Heart left ventricle (tissue), 13 donors: ENCODE measurements at regions not wholly inside any gene's neighbourhood (a gene's known extent, or its start where the extent isn't known, plus 50 kb on each side); places are given as distances from the start of the nearest gene placed in this dataset.

Experiments used
- CTCF ChIP-seq, 12 donors: fragments of 200-600 bp; sonication (generic) in 4 of 12; IDR thresholded peaks; one replicate each; pipeline versions ENCODE4 v1.5.0 to v1.8.0; 2018 to 2022; ENCODE audit warnings: antibody characterized with exemption in 12 of 12, mild to moderate bottlenecking in 5 of 12
- POLR2A ChIP-seq, 2 donors: fragments of 450-650 bp; IDR thresholded peaks; one replicate each; pipeline ENCODE4 v1.6.1; 2017; ENCODE audit warnings: antibody characterized with exemption in 2 of 2, mild to moderate bottlenecking in 2 of 2, moderate library complexity in 2 of 2
- donor health status: ischemic (EF 13 %, LVEDD 7.1; RV severe dilation, severe dysfunction).
- donor health status: DM: no; HTN: yes; CAD: no.
- donor health status: DM: no; HTN: no; CAD: no.
- donor health status: ischemic (EF 25% LVEDD 6.9; RV normal size, moderate dysfunction).
- donor health status: ischemic (EF 25% LVEDD 5.7; RV mildly dilated, moderate dysfunction).
- donor health status: ischemic (EF 35%, LVEDD 5.7; RV mildly dilated, moderate dysfunction).
- donor health status: nonischemic (EF 11% LVEDD 7.7; RV severe dilation, severe dysfunction).
- donor health status: DM: yes; HTN: yes; CAD: no.
- donor health status: PGD.
- donor health status: ischemic (EF 29% LVEDD 5.4; RV normal size, mild dysfunction).
- donor health status: nonischemic (EF 23%, LVEDD 6.1; RV moderate dilation, normal function).

DNA sequence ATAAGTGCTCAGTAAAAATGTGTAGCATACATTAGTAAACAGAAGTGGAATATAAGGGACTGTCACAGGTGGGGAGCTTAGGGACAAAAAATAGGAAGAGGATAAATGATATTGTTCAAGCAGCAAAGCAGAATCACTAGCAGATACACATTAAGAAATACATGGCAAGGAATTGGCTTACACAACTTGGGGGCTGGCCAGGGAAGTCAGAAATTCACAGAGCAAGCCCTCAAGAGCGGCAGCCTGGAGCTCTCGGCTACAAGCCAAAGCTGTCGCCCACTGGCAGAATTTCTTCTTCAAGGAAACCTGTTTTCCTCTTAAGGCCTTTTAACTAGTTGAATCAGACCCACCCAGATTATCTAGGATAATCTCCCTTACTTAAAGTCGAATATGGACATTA lies 73.0 kb upstream of the SMIM23 start:
- no peak for TF ChIP-seq CTCF (IDR thresholded peaks at IDR 0.05)
- no peak for TF ChIP-seq POLR2A (IDR thresholded peaks at IDR 0.05)
